H9 (cell line): ENCODE measurements at regions not wholly inside any gene's neighbourhood (a gene's known extent, or its start where the extent isn't known, plus 50 kb on each side); places are given as distances from the start of the nearest gene placed in this dataset.

Experiments
- DNase-seq: peaks from one replicate; pipeline ENCODE4 v3.0.0-alpha.2; 2017
- H2AFZ ChIP-seq: one replicate; pipeline ENCODE4 v1.6.1; 2013; ENCODE audit warnings: mild to moderate bottlenecking, low read length, control low read depth, moderate library complexity
- H2AK5ac ChIP-seq: 2 replicates; pipeline ENCODE4 v1.6.1; 2013; ENCODE audit warnings: low read length, control low read depth, mixed read lengths; ENCODE audit not compliant: insufficient read length
- H2BK120ac ChIP-seq: one replicate; pipeline ENCODE4 v1.6.1; 2013; ENCODE audit warnings: low read depth, mild to moderate bottlenecking, low read length, control low read depth, inconsistent platforms; ENCODE audit not compliant: poor library complexity, severe bottlenecking
- H2BK12ac ChIP-seq: 2 replicates; pipeline ENCODE4 v1.6.1; 2013; ENCODE audit warnings: low read length, control low read depth, mixed read lengths, low read depth; ENCODE audit not compliant: insufficient read length
- H2BK15ac ChIP-seq: 2 replicates; pipeline ENCODE4 v1.6.1; 2013; ENCODE audit warnings: low read depth, low read length, control low read depth
- H2BK20ac ChIP-seq: one replicate; pipeline ENCODE4 v1.6.1; 2013; ENCODE audit warnings: low read depth, mild to moderate bottlenecking, low read length, control low read depth, inconsistent platforms; ENCODE audit not compliant: poor library complexity, severe bottlenecking
- H2BK5ac ChIP-seq: 2 replicates; pipeline ENCODE4 v1.6.1; 2013; ENCODE audit warnings: low read length, control low read depth, mixed read lengths; ENCODE audit not compliant: insufficient read length
- H3K14ac ChIP-seq: 2 replicates; pipeline ENCODE4 v1.6.1; 2013; ENCODE audit warnings: low read length, control low read depth; ENCODE audit not compliant: insufficient read depth
- H3K18ac ChIP-seq: 2 replicates; pipeline ENCODE4 v1.6.1; 2013; ENCODE audit warnings: low read depth, mild to moderate bottlenecking, mixed read lengths, low read length, control low read depth; ENCODE audit not compliant: insufficient read length
- H3K23ac ChIP-seq: 2 replicates; pipeline ENCODE4 v1.6.1; 2013; ENCODE audit warnings: low read length, control low read depth, mixed read lengths, low read depth; ENCODE audit not compliant: insufficient read length
- H3K23me2 ChIP-seq: 2 replicates; pipeline ENCODE4 v1.6.1; 2013; ENCODE audit warnings: low read depth, mild to moderate bottlenecking, mixed read lengths, low read length, control low read depth; ENCODE audit not compliant: insufficient read length, poor library complexity, severe bottlenecking
- H3K27ac ChIP-seq: 2 replicates; pipeline ENCODE4 v1.5.1; 2013; ENCODE audit warnings: low read length, control low read depth, mixed read lengths, low read depth; ENCODE audit not compliant: insufficient read length
- H3K27me3 ChIP-seq: 2 replicates; pipeline ENCODE4 v1.6.1; 2013; ENCODE audit warnings: low read length, control low read depth, inconsistent platforms; ENCODE audit not compliant: insufficient read depth
- H3K4ac ChIP-seq: 2 replicates; pipeline ENCODE4 v1.6.1; 2013; ENCODE audit warnings: low read depth, mild to moderate bottlenecking, control low read depth, inconsistent platforms, low read length, moderate library complexity
- H3K4me1 ChIP-seq: 2 replicates; pipeline ENCODE4 v1.6.1; 2013; ENCODE audit warnings: low read length, control low read depth, inconsistent platforms; ENCODE audit not compliant: insufficient read depth
- H3K4me2 ChIP-seq: 2 replicates; pipeline ENCODE4 v1.6.1; 2013; ENCODE audit warnings: low read length, control low read depth, mixed read lengths; ENCODE audit not compliant: insufficient read length, insufficient read depth
- H3K56ac ChIP-seq: 2 replicates; pipeline ENCODE4 v1.6.1; 2013; ENCODE audit warnings: low read depth, mild to moderate bottlenecking, mixed read lengths, low read length, control low read depth; ENCODE audit not compliant: insufficient read length
- H3K79me1 ChIP-seq: 2 replicates; pipeline ENCODE4 v1.6.1; 2013; ENCODE audit warnings: low read depth, mild to moderate bottlenecking, moderate library complexity, low read length, control low read depth, inconsistent platforms; ENCODE audit not compliant: insufficient read depth, poor library complexity, severe bottlenecking
- H3K79me2 ChIP-seq: 2 replicates; pipeline ENCODE4 v1.6.1; 2013; ENCODE audit warnings: low read length, control low read depth, inconsistent platforms; ENCODE audit not compliant: insufficient read depth
- H3K9ac ChIP-seq: 2 replicates; pipeline ENCODE4 v1.6.1; 2013; ENCODE audit warnings: low read length, control low read depth, mixed read lengths; ENCODE audit not compliant: insufficient read length; ENCODE audit errors: extremely low read depth
- H3K9me3 ChIP-seq: one replicate; pipeline ENCODE4 v1.6.1; 2013; ENCODE audit warnings: low read depth, low read length, inconsistent platforms; ENCODE audit not compliant: control insufficient read depth
- H3T11ph ChIP-seq: one replicate; pipeline ENCODE4 v1.6.1; 2013; ENCODE audit warnings: mild to moderate bottlenecking, low read length, control low read depth, inconsistent platforms
- H4K20me1 ChIP-seq: one replicate; pipeline ENCODE4 v1.6.1; 2013; ENCODE audit not compliant: control insufficient read depth, insufficient read length, insufficient read depth
- H4K5ac ChIP-seq: 2 replicates; pipeline ENCODE4 v1.6.1; 2013; ENCODE audit warnings: low read depth, mild to moderate bottlenecking, mixed read lengths, low read length, control low read depth; ENCODE audit not compliant: insufficient read length
- H4K8ac ChIP-seq: replicated peaks from 2 replicates; pipeline ENCODE4 v1.6.1; 2013; ENCODE audit warnings: low read length, control low read depth, mixed read lengths, low read depth; ENCODE audit not compliant: insufficient read length
- H4K91ac ChIP-seq: 2 replicates; pipeline ENCODE4 v1.6.1; 2013; ENCODE audit warnings: low read depth, mild to moderate bottlenecking, moderate library complexity, mixed read lengths, low read length, control low read depth; ENCODE audit not compliant: insufficient read length
- H3K27ac Mint-ChIP-seq, 3 experiments: 2 replicates in 2 of 3; 3 replicates in 1 of 3; pipeline ENCODE4 v1.8.0; 2020 to 2021; ENCODE audit warnings: mixed read lengths in 3 of 3, mild to moderate bottlenecking in 1 of 3, moderate library complexity in 1 of 3
- H3K27me3 Mint-ChIP-seq: 2 replicates; pipeline ENCODE4 v1.8.0; 2021; ENCODE audit warnings: low read depth, mild to moderate bottlenecking, moderate library complexity, mixed read lengths
- H3K36me3 Mint-ChIP-seq, 3 experiments: 2 replicates in 2 of 3; 3 replicates in 1 of 3; pipeline ENCODE4 v1.8.0; 2020 to 2021; ENCODE audit warnings: low read depth in 3 of 3, mixed read lengths in 3 of 3; ENCODE audit not compliant: insufficient read depth in 1 of 3
- H3K4me1 Mint-ChIP-seq, 2 experiments: 2 replicates each; pipeline ENCODE4 v1.8.0; 2020; ENCODE audit warnings: mixed read lengths in 2 of 2
- H3K4me3 Mint-ChIP-seq, 2 experiments: 2 replicates in 1 of 2; 3 replicates in 1 of 2; pipeline ENCODE4 v1.8.0; 2020 to 2021; ENCODE audit warnings: mild to moderate bottlenecking in 2 of 2, mixed read lengths in 2 of 2, moderate library complexity in 1 of 2
- H3K9me3 Mint-ChIP-seq, 2 experiments: 2 replicates in 1 of 2; 3 replicates in 1 of 2; pipeline ENCODE4 v1.8.0; 2020; ENCODE audit warnings: mild to moderate bottlenecking in 2 of 2, mixed read lengths in 2 of 2, moderate library complexity in 1 of 2
- CTCF ChIP-seq: fragments of 200-600 bp; sonication (generic); conservative IDR thresholded peaks from 3 replicates; pipeline ENCODE4 v1.8.0; 2021; ENCODE audit warnings: antibody characterized with exemption, mild to moderate bottlenecking
- WGBS: extraction: QIAGEN DNeasy Blood & Tissue Kit; methylation state at CpG from one replicate; pipeline ENCODE4 v1.1.7; 2013; ENCODE audit warnings: missing lambda C conversion rate, low lambda C conversion rate, mixed read lengths; ENCODE audit not compliant: insufficient read length; ENCODE audit errors: extremely low coverage; 5-methylcytosine and 5-hydroxymethylcytosine counted together

- Histone ChIP-seq H3K23ac (no peak overlapping the region), H4K91ac (no peak overlapping the region), H3K4me1 (no peaks in the 10 kb centered on the region; the same call in 1 of the 2 replicates), H2BK120ac (no peak overlapping the region), H3K27ac (no peak overlapping the region), H3K14ac (no peak overlapping the region), H2BK12ac (no peak overlapping the region), H4K8ac (no peak overlapping the region), H2AFZ (no peak overlapping the region), H3K4ac (no peak overlapping the region), H4K5ac (no peak overlapping the region), H2BK15ac (no peak overlapping the region), H3K79me1 (no peaks in the 10 kb centered on the region), H3T11ph (no peak overlapping the region), H3K23me2 (no peaks in the 10 kb centered on the region), H3K27me3 (no peaks in the 10 kb centered on the region), H2AK5ac (no peak overlapping the region), H3K4me2 (no peak overlapping the region), H3K79me2 (no peaks in the 10 kb centered on the region), H4K20me1 (no peaks in the 10 kb centered on the region), H2BK20ac (no peak overlapping the region), H3K9me3 (peaks cover 2% of the 10 kb centered on the region), H2BK5ac (no peak overlapping the region), H3K56ac (no peak overlapping the region), H3K9ac (no peak overlapping the region), H3K18ac (no peak overlapping the region)
- H3K27ac Mint-ChIP-seq, result no peak overlapping the region
- H3K36me3 Mint-ChIP-seq, result peaks cover 7 to 17% (median 11%) of the 10 kb centered on the region in 3 experiments
- H3K9me3 Mint-ChIP-seq, result peaks cover 14 to 54% of the 10 kb centered on the region in 2 experiments
- peaks cover 43 to 56% of the 10 kb centered on the region in 2 experiments for H3K4me1 Mint-ChIP-seq
- no peak for DNase-seq
- WGBS, result no CpG with 5 or more reads among the region's 3 CpGs
- H3K4me3 Mint-ChIP-seq, result no peak overlapping the region
- no peak for TF ChIP-seq CTCF
- H3K27me3 Mint-ChIP-seq, result no peaks in the 10 kb centered on the region; the same call in none of the 2 replicates
Observed at GRCh38 chrX:43540318-43540717, 115.8 kb upstream of the MAOA start.
